Breast epithelium (tissue), 3 donors: ENCODE measurements at regions not wholly inside any gene's neighbourhood (a gene's known extent, or its start where the extent isn't known, plus 50 kb on each side); places are given as distances from the start of the nearest gene placed in this dataset.

Experiments used
- POLR2A ChIP-seq: fragments of 450-650 bp; IDR thresholded peaks from one replicate; pipeline ENCODE4 v1.6.1; 2016; ENCODE audit warnings: antibody characterized with exemption, mild to moderate bottlenecking, moderate library complexity
- POLR2AphosphoS5 ChIP-seq, 3 donors: sonication (generic); formaldehyde crosslinking; IDR thresholded peaks; one replicate each; pipeline ENCODE4 v1.6.1; 2017; ENCODE audit warnings: antibody characterized with exemption in 3 of 3
- TF ChIP-seq, protein P1 (sequence below), 3 donors: fragments of 450-650 bp; IDR thresholded peaks; one replicate each; pipeline ENCODE4 v1.5.1; 2016 to 2017; ENCODE audit warnings: antibody characterized with exemption in 3 of 3, mild to moderate bottlenecking in 3 of 3, moderate library complexity in 3 of 3

DNA sequence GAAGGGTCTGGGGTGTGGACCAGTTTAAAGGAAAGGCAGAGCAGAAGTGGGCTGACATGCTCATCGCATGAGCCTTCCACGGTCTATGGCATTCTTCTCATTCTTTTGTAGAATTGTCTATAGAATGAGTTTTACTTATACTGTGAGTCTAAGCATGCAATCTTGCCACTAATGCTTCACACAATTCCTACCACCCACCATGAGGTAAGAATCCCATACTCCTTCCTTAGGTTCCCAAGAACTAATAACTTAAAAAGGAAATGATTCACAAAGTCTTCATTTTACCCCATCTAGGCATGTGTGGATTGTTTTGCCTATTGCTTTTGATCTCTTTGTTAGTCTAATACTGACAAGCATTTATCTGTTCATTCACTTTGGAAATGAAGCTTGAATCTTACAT, 195.2 kb downstream of the LY86 start:
- TF ChIP-seq, protein P1, sequence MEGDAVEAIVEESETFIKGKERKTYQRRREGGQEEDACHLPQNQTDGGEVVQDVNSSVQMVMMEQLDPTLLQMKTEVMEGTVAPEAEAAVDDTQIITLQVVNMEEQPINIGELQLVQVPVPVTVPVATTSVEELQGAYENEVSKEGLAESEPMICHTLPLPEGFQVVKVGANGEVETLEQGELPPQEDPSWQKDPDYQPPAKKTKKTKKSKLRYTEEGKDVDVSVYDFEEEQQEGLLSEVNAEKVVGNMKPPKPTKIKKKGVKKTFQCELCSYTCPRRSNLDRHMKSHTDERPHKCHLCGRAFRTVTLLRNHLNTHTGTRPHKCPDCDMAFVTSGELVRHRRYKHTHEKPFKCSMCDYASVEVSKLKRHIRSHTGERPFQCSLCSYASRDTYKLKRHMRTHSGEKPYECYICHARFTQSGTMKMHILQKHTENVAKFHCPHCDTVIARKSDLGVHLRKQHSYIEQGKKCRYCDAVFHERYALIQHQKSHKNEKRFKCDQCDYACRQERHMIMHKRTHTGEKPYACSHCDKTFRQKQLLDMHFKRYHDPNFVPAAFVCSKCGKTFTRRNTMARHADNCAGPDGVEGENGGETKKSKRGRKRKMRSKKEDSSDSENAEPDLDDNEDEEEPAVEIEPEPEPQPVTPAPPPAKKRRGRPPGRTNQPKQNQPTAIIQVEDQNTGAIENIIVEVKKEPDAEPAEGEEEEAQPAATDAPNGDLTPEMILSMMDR (IDR thresholded peaks at IDR 0.05), result no peak
- TF ChIP-seq POLR2AphosphoS5 (IDR thresholded peaks at IDR 0.05), result no peak
- TF ChIP-seq POLR2A, result no peak
